Tibial nerve (tissue), 3 donors: ENCODE measurements at regions not wholly inside any gene's neighbourhood (a gene's known extent, or its start where the extent isn't known, plus 50 kb on each side); places are given as distances from the start of the nearest gene placed in this dataset.

ENCODE experiments used
- POLR2A ChIP-seq, 2 donors: fragments of 450-650 bp; IDR thresholded peaks; one replicate each; pipeline ENCODE4 v1.6.1; 2017; ENCODE audit warnings: antibody characterized with exemption in 2 of 2, mild to moderate bottlenecking in 2 of 2, moderate library complexity in 2 of 2
- TF ChIP-seq, protein P1 (sequence below), 5 experiments: fragments of 200-600 bp in 3 of 5; fragments of 450-650 bp in 2 of 5; sonication (generic) in 3 of 5; IDR thresholded peaks; one replicate each; pipeline ENCODE4 v1.5.1; 2016 to 2019; ENCODE audit warnings: antibody characterized with exemption in 5 of 5, mild to moderate bottlenecking in 3 of 5, moderate library complexity in 2 of 5

DNA sequence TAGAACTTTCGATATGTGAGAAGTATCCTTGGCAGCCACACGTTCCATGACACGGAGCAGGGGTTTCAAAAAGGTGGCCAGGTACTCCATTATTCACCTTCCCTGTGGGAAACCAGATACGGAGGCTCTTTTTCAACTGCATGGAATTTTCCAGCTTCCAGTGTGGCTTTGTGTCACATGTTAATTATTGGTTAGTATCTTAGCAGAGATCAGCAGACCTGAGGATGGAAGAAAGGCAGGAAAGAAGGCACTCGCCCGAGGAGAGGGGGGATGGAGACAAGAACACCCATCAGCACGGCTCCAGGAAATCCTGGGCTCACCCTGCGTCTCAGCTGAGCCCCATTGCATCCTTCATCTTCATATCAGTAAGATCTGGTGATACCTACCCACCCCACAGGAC, 115.5 kb downstream of the PXDC1 start:
- TF ChIP-seq, protein P1, sequence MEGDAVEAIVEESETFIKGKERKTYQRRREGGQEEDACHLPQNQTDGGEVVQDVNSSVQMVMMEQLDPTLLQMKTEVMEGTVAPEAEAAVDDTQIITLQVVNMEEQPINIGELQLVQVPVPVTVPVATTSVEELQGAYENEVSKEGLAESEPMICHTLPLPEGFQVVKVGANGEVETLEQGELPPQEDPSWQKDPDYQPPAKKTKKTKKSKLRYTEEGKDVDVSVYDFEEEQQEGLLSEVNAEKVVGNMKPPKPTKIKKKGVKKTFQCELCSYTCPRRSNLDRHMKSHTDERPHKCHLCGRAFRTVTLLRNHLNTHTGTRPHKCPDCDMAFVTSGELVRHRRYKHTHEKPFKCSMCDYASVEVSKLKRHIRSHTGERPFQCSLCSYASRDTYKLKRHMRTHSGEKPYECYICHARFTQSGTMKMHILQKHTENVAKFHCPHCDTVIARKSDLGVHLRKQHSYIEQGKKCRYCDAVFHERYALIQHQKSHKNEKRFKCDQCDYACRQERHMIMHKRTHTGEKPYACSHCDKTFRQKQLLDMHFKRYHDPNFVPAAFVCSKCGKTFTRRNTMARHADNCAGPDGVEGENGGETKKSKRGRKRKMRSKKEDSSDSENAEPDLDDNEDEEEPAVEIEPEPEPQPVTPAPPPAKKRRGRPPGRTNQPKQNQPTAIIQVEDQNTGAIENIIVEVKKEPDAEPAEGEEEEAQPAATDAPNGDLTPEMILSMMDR (IDR thresholded peaks at IDR 0.05), result no peak
- TF ChIP-seq POLR2A (IDR thresholded peaks at IDR 0.05), result no peak
